Loucy (cell line): ENCODE measurements at regions not wholly inside any gene's neighbourhood (a gene's known extent, or its start where the extent isn't known, plus 50 kb on each side); places are given as distances from the start of the nearest gene placed in this dataset.

Source experiments
- H2AFZ ChIP-seq: fragments of 200-600 bp; sonication (generic); 2 replicates; pipeline ENCODE4 v1.6.0; 2016; ENCODE audit warnings: antibody characterized with exemption, mild to moderate bottlenecking, low read length, moderate library complexity
- H3F3A ChIP-seq: fragments of 200-600 bp; 2 replicates; pipeline ENCODE4 v1.6.0; 2016; ENCODE audit warnings: antibody characterized with exemption, low read depth, mild to moderate bottlenecking
- H3K27me3 ChIP-seq: fragments of 200-600 bp; sonication (generic); 2 replicates; pipeline ENCODE4 v1.6.1; 2014; ENCODE audit warnings: low read length, mild to moderate bottlenecking; ENCODE audit not compliant: insufficient read depth, poor library complexity, severe bottlenecking
- H3K36me3 ChIP-seq: fragments of 200-600 bp; sonication (generic); 2 replicates; pipeline ENCODE4 v1.6.1; 2016; ENCODE audit warnings: low read length; ENCODE audit not compliant: insufficient read depth
- H3K4me1 ChIP-seq: fragments of 200-600 bp; sonication (generic); 2 replicates; pipeline ENCODE4 v1.5.1; 2014; ENCODE audit warnings: low read length, mild to moderate bottlenecking; ENCODE audit not compliant: insufficient read depth, poor library complexity, severe bottlenecking
- H3K4me2 ChIP-seq: fragments of 200-600 bp; sonication (generic); 2 replicates; pipeline ENCODE4 v1.6.0; 2014; ENCODE audit warnings: antibody characterized with exemption, low read length, low read depth, mild to moderate bottlenecking; ENCODE audit not compliant: poor library complexity, severe bottlenecking
- H3K4me3 ChIP-seq: fragments of 200-600 bp; sonication (generic); 2 replicates; pipeline ENCODE4 v1.5.1; 2014; ENCODE audit warnings: low read length, mild to moderate bottlenecking, mixed read lengths; ENCODE audit not compliant: poor library complexity, severe bottlenecking
- H3K79me2 ChIP-seq: fragments of 200-600 bp; sonication (generic); 2 replicates; pipeline ENCODE4 v1.6.1; 2014; ENCODE audit warnings: low read length; ENCODE audit not compliant: insufficient read depth
- H3K9ac ChIP-seq: fragments of 200-600 bp; sonication (generic); 2 replicates; pipeline ENCODE4 v1.6.0; 2014; ENCODE audit warnings: mild to moderate bottlenecking, low read depth, low read length, moderate library complexity; ENCODE audit not compliant: poor library complexity, severe bottlenecking
- H3K9me2 ChIP-seq: fragments of 200-600 bp; sonication (generic); replicated peaks from 2 replicates; pipeline ENCODE4 v1.6.1; 2016; ENCODE audit warnings: low read depth, low read length, mixed read lengths
- H3K9me3 ChIP-seq: fragments of 200-600 bp; sonication (generic); 2 replicates; pipeline ENCODE4 v1.6.1; 2014; ENCODE audit warnings: mild to moderate bottlenecking, antibody characterized with exemption, low read length, low read depth; ENCODE audit not compliant: insufficient read depth
- H4K20me1 ChIP-seq: fragments of 200-600 bp; sonication (generic); 2 replicates; pipeline ENCODE4 v1.6.0; 2014; ENCODE audit warnings: antibody characterized with exemption, low read length, mild to moderate bottlenecking; ENCODE audit not compliant: insufficient read depth, poor library complexity, severe bottlenecking
- EZH2phosphoT487 ChIP-seq: fragments of 200-600 bp; IDR thresholded peaks from 2 replicates; pipeline ENCODE4 v1.6.1; 2018; ENCODE audit warnings: antibody characterized with exemption, mild to moderate bottlenecking, moderate library complexity, borderline replicate concordance
- TF ChIP-seq, protein P1 (sequence below): fragments of 200-600 bp; sonication (generic); conservative IDR thresholded peaks from 2 replicates; pipeline ENCODE4 v1.5.1; 2014; ENCODE audit warnings: mild to moderate bottlenecking, antibody characterized with exemption, low read length

DNA sequence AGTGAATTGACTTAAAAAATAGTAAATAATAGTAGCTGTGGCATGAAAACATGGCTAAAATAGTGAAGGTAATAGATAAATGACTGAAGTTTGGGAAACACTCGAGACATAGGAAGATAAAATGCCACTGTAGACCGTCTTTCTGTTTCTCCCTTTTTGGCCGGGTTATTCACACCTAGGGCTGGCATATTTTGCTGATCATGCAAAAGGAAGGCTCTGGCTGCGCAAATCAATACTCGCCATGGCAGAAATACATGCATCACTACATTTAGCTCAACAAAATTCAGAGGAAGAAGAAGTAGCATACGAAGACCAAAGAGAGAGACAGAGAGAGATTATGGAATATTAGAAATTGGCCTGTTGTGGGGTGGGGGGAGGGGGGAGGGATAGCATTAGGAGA is 242.2 kb upstream of the KBTBD8 start:
- Histone ChIP-seq H3F3A (no peaks in the 10 kb centered on the region), H3K9me3 (no peaks in the 10 kb centered on the region), H3K9me2 (no peaks in the 10 kb centered on the region), H3K79me2 (no peaks in the 10 kb centered on the region), H4K20me1 (no peaks in the 10 kb centered on the region), H3K9ac (no peak overlapping the region), H3K36me3 (no peaks in the 10 kb centered on the region), H3K4me2 (no peak overlapping the region), H2AFZ (no peak overlapping the region), H3K4me1 (no peaks in the 10 kb centered on the region), H3K27me3 (no peaks in the 10 kb centered on the region), H3K4me3 (no peak overlapping the region)
- no peak for TF ChIP-seq EZH2phosphoT487
- TF ChIP-seq, protein P1, sequence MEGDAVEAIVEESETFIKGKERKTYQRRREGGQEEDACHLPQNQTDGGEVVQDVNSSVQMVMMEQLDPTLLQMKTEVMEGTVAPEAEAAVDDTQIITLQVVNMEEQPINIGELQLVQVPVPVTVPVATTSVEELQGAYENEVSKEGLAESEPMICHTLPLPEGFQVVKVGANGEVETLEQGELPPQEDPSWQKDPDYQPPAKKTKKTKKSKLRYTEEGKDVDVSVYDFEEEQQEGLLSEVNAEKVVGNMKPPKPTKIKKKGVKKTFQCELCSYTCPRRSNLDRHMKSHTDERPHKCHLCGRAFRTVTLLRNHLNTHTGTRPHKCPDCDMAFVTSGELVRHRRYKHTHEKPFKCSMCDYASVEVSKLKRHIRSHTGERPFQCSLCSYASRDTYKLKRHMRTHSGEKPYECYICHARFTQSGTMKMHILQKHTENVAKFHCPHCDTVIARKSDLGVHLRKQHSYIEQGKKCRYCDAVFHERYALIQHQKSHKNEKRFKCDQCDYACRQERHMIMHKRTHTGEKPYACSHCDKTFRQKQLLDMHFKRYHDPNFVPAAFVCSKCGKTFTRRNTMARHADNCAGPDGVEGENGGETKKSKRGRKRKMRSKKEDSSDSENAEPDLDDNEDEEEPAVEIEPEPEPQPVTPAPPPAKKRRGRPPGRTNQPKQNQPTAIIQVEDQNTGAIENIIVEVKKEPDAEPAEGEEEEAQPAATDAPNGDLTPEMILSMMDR, result no peak

DNA sequence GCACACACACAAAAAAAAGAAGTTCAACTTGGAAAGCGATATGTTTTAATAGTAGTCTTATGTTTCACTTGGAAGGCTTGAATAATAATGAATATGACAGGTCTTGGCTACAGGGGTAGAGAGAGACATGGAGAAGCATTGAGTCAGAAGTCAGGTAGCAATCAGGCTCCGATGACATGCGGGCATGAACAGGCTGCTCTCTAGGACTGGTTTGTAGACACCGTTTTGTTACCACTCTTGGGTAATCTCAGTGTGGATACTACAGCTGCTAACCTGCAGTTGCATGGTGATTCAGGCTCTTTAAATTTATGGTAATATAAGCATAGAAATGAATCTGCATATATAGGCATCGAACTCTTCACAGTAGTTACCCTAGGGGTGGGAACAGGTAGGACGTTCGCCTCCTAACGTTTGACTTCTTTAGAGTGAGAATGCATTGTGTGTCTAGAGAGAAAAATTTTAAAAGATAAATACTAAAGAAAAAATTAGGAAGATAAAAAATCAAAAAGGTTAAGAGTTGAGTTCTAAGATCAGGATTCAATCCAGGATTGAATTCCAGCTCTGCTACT is 241.6 kb upstream of the KBTBD8 start:
- no peaks in the 10 kb centered on the region for H3K36me3 ChIP-seq
- H3K9me2 ChIP-seq, result no peaks in the 10 kb centered on the region
- H3K4me1 ChIP-seq, result no peaks in the 10 kb centered on the region
- no peaks in the 10 kb centered on the region for H3K9me3 ChIP-seq
- H3K9ac ChIP-seq, result no peak overlapping the region
- no peaks in the 10 kb centered on the region for H3F3A ChIP-seq
- H3K4me2 ChIP-seq, result no peak overlapping the region
- H2AFZ ChIP-seq, result no peak overlapping the region
- H3K27me3 ChIP-seq, result no peaks in the 10 kb centered on the region
- H3K4me3 ChIP-seq, result no peak overlapping the region
- no peaks in the 10 kb centered on the region for H4K20me1 ChIP-seq
- no peaks in the 10 kb centered on the region for H3K79me2 ChIP-seq
- TF ChIP-seq EZH2phosphoT487, result no peak
- TF ChIP-seq, protein P1, result no peak

DNA sequence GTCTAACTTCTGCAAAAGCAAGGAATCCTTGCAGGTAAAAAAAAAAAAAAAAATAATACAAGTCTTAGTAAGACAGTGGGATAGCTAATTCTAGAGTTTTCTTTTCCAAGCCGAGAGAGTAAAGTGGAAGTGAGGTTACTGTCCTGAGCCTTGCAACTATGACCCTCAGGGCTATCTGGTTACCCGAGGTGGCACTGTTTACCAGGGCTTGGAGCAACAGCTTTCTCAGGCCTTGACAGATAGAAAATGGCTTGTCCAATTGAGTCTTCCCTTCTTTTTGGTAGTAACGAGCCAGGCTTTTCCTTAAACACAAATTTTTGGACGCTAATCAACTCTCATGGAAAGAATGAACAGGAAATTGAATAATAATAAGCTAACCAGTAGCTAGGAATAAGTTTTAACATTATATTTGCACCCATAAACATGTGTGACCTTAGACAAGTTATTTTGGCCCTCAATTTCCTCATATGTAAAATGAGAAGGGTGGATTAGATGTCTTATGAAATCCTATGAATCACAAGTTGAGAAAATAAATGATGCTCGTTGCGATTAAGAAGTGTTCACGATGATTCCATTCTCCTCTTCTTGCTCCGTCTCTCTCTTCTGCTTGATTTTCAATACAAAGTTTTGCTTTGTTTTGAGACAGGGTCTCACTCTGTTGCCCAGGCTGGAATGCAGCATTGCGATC is 236.9 kb upstream of the KBTBD8 start:
- H3K27me3 ChIP-seq, result no peaks in the 10 kb centered on the region
- H3K9ac ChIP-seq, result no peak overlapping the region
- no peaks in the 10 kb centered on the region for H3K9me2 ChIP-seq
- H3K79me2 ChIP-seq, result no peaks in the 10 kb centered on the region
- no peak overlapping the region for H3K4me2 ChIP-seq
- no peak overlapping the region for H2AFZ ChIP-seq
- no peaks in the 10 kb centered on the region for H3K9me3 ChIP-seq
- H3K4me3 ChIP-seq, result no peak overlapping the region
- no peaks in the 10 kb centered on the region for H3K36me3 ChIP-seq
- no peaks in the 10 kb centered on the region for H3K4me1 ChIP-seq
- H4K20me1 ChIP-seq, result no peaks in the 10 kb centered on the region
- TF ChIP-seq, protein P1, result no peak
- no peak for TF ChIP-seq EZH2phosphoT487
- no peaks in the 10 kb centered on the region for H3F3A ChIP-seq
